ENCODE measurements at regions not wholly inside any gene's neighbourhood (a gene's known extent, or its start where the extent isn't known, plus 50 kb on each side); places are given as distances from the start of the nearest gene placed in this dataset.
A peak's percentile ranks its signal among the peaks of the same experiment; 100 is the strongest.

DNA sequence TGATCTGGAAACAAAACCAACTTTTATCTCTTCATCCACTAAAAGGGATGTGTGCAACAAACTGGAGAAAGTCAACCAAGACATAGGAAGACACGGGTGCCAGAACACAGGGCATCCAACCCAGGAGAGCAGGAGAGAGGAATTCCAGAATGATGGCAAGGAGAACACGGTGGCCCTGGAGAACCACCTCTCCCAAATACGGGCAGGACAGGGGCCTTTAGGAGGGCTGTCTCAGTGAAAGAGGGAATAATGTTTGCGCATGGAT is 93.4 kb upstream of the EGLN3 start:
- POLR2A ChIA-PET, result interaction anchor here (1.0 to 1.1 kb wide), 2 partner anchors 16 to 209 kb away, joined by 3 to 6 read pairs; no protein-coding TSS in a partner anchor
- ATAC-seq (no peak), DNase-seq (no peak)
- H3K27me3 Mint-ChIP-seq, result peaks cover under 1% of the 10 kb centered on the region
- CTCF ChIA-PET, result interaction anchor here (0.7 to 0.9 kb wide), 2 partner anchors 17 to 184 kb away, joined by 3 read pairs; no protein-coding TSS in a partner anchor
- intact Hi-C loops (cut with DNase I, micrococcal nuclease), result loop anchor here in 1 of 2 experiments (1.0 to 10.0 kb wide), 4 partner anchors 11 to 420 kb away; partner anchors contain the start of gene SPTSSA
- peak overlapping the region; percentile 87 for H3K27ac Mint-ChIP-seq
- H3K4me1 Mint-ChIP-seq, result peaks cover 41% of the 10 kb centered on the region
- H3K9me3 Mint-ChIP-seq (ENCODE audit: low read depth), result no peaks in the 10 kb centered on the region
- H3K36me3 Mint-ChIP-seq (ENCODE audit: low read depth), result no peaks in the 10 kb centered on the region
- H3K4me3 Mint-ChIP-seq, result no peak overlapping the region

DNA sequence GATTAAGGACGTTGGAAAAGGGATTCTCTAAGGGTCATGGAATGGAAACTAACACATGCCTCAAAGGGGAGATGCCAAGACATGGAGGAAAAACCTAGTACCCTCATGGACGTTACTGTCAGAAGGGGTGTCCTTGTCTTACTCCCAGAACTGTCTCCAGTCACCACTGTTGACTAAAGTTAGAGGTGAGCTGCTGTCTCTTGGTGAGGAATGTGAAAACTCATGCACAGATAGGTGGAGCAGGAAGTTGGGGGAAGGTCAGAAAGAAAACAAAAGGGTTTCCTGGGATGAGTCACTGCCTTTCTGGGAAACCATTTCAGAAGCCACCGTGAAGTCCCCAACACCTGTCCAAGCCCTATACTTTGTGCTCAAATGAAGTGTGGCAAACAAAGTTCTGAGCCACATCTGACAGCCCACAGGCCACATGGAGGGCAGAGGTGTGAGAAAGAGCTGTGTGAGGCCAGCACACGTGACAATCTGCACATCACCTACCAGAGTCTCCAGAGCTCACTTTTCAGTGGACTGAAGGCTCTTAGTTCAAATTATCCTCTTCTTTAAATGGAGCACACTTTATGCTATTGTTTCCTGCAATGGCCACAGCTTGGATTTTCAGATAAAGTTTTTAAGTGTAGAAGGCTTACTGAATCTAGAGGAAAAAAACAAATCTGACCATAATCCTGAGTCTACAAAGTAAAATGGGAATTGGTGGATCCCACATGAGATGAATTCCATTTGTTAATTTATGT is 92.9 kb upstream of the EGLN3 start:
- ChIA-PET CTCF (interaction anchor here (0.7 to 0.9 kb wide), 3 partner anchors 8 to 184 kb away, joined by 3 to 4 read pairs (median 3); no protein-coding TSS in a partner anchor), POLR2A (interaction anchor here (1.0 to 1.1 kb wide), 2 partner anchors 16 to 209 kb away, joined by 3 to 6 read pairs; no protein-coding TSS in a partner anchor)
- Mint-ChIP-seq H3K27ac (peak overlapping the region; percentile 87), H3K36me3 (ENCODE audit: low read depth) (no peaks in the 10 kb centered on the region), H3K9me3 (ENCODE audit: low read depth) (no peaks in the 10 kb centered on the region), H3K27me3 (peaks cover 1% of the 10 kb centered on the region), H3K4me3 (no peak overlapping the region), H3K4me1 (peaks cover 42% of the 10 kb centered on the region)
- peak; percentile 94 for ATAC-seq
- intact Hi-C loops (cut with DNase I, micrococcal nuclease), result loop anchor here (1.0 to 10.0 kb wide), 6 partner anchors 12 to 421 kb away; partner anchors contain the start of gene SPTSSA (in 1 of the 2)
- DNase-seq, result peak; percentile 91

DNA sequence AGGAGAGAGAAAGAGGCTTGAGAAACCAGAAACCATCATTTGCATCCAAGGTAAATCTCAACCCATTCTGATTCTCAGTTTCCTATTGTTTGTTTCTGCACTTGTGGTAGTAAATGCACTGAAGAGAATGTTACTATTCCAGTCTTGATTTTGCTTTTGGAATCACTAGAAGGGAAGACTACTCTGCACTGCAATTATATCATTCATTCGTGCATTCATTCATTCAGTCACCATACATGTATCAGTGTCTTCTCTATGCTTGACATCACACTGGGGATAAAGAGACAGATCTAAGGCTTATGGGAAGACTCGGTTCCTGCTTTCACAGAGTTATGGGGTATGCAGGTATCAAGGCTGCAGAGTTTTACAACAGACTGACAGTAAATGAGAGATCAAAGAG is 90.3 kb upstream of the EGLN3 start:
- POLR2A ChIA-PET, result no interaction called here
- DNase-seq (no peak), ATAC-seq (no peak)
- intact Hi-C loops (cut with DNase I, micrococcal nuclease), result loop anchor here in 1 of 2 experiments (5.0 to 10.0 kb wide), 3 partner anchors 171 to 424 kb away; partner anchors contain the start of gene SPTSSA
- Mint-ChIP-seq H3K27me3 (peaks cover 1% of the 10 kb centered on the region), H3K4me1 (peaks cover 32% of the 10 kb centered on the region), H3K27ac (no peak overlapping the region), H3K9me3 (ENCODE audit: low read depth) (no peaks in the 10 kb centered on the region), H3K36me3 (ENCODE audit: low read depth) (no peaks in the 10 kb centered on the region), H3K4me3 (no peak overlapping the region)
- CTCF ChIA-PET, result no interaction called here

GRCh38 chr14:34040766-34041165 is 89.9 kb upstream of the EGLN3 start:
- no peak overlapping the region for H3K27ac Mint-ChIP-seq
- ATAC-seq, result no peak
- H3K9me3 Mint-ChIP-seq (ENCODE audit: low read depth), result no peaks in the 10 kb centered on the region
- peaks cover 1% of the 10 kb centered on the region for H3K27me3 Mint-ChIP-seq
- CTCF ChIA-PET, result no interaction called here
- POLR2A ChIA-PET, result no interaction called here
- peaks cover 32% of the 10 kb centered on the region for H3K4me1 Mint-ChIP-seq
- H3K36me3 Mint-ChIP-seq (ENCODE audit: low read depth), result no peaks in the 10 kb centered on the region
- intact Hi-C loops (cut with DNase I, micrococcal nuclease), result loop anchor here in 1 of 2 experiments (5.0 to 10.0 kb wide), 3 partner anchors 172 to 424 kb away; partner anchors contain the start of gene SPTSSA
- no peak overlapping the region for H3K4me3 Mint-ChIP-seq
- DNase-seq, result no peak

DNA sequence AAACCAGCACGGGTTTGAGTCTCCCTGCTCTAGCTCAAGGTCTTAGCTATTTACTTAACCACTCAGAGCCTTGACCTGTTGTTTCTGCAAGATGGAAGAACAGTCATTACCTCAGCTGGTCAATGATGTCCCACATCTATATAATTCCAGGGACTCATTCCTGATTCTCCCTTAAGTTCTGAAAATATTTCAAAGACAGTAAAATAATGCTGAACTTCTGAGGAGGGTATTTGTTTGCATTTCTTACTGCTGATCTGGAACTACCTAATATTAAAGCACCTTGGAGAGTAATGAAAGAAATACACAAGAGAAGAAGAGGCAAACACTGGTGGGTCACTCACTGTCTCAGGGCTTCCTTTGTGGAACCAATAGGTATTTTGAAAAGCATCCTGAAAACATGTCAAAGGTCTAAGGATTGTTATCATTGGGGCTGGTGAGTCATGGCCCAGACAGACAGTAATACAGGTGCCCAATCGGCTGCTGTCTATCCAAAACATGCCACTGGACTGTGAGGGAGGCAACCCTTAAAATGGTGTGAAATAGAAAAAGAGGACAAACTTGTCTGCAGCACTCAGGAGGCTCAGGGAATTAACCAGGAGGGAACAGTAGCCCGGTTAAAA is 88.7 kb upstream of the EGLN3 start:
- ChIA-PET POLR2A (no interaction called here), CTCF (no interaction called here)
- H3K27ac Mint-ChIP-seq, result no peak overlapping the region
- intact Hi-C loops (cut with DNase I, micrococcal nuclease), result loop anchor here in 1 of 2 experiments (2.0 to 10.0 kb wide), 4 partner anchors 21 to 425 kb away; partner anchors contain the start of gene SPTSSA
- H3K27me3 Mint-ChIP-seq, result peaks cover 1% of the 10 kb centered on the region
- DNase-seq, result no peak
- ATAC-seq, result no peak
- H3K36me3 Mint-ChIP-seq (ENCODE audit: low read depth), result no peaks in the 10 kb centered on the region
- H3K4me3 Mint-ChIP-seq, result no peak overlapping the region
- peaks cover 28% of the 10 kb centered on the region for H3K4me1 Mint-ChIP-seq
- H3K9me3 Mint-ChIP-seq (ENCODE audit: low read depth), result no peaks in the 10 kb centered on the region

DNA sequence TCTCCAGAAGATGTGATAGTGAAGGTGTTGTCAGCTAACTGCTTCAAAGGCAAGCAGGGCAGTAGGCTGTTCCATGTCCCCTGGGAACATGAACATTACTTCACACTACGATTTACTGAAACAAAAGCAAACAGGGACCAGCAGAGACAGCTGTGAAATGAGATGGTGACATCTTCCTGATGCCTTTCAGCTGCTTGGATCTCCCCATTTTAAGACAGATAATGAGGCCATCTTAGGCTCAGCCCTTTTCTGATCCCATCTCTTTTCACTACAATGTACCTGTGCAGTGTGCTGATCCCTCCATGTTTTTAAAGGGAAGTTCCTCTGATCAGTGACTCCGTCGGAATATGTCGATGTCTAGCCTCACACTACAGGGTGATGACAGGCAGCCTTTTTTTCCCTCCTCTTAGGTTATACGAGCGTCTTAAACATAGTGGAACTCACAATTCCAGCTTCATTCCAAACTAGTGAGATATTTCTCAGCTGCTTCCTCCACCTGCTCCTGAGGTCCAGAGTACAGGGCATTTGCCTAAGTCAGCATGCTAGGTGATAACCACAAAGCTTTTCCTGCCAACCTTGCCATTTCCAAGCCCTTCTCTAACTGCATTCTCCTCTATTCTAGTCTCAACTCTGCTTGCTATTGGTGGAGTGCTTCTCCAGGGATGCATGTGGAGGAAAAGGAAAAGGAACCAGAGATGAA is 87.6 kb upstream of the EGLN3 start:
- Mint-ChIP-seq H3K4me3 (no peak overlapping the region), H3K27ac (no peak overlapping the region), H3K4me1 (peaks cover 17% of the 10 kb centered on the region), H3K27me3 (peaks cover 1% of the 10 kb centered on the region), H3K36me3 (ENCODE audit: low read depth) (no peaks in the 10 kb centered on the region), H3K9me3 (ENCODE audit: low read depth) (no peaks in the 10 kb centered on the region)
- CTCF ChIA-PET, result interaction anchor here (0.6 kb wide), 2 partner anchors 13 to 198 kb away, joined by 3 read pairs; no protein-coding TSS in a partner anchor
- intact Hi-C loops (cut with DNase I, micrococcal nuclease), result loop anchor here in 1 of 2 experiments (2.0 kb wide), 1 partner anchor 20 kb away; no protein-coding TSS in a partner anchor
- POLR2A ChIA-PET, result no interaction called here
- ATAC-seq (no peak), DNase-seq (no peak)

- no peak for DNase-seq
- CTCF ChIA-PET, result interaction anchor here (0.8 kb wide), 1 partner anchor 8 kb away, joined by 3 read pairs; no protein-coding TSS in a partner anchor
- intact Hi-C loops (cut with DNase I, micrococcal nuclease), result no loop called here
- H3K4me3 Mint-ChIP-seq, result no peak overlapping the region
- peaks cover 5% of the 10 kb centered on the region for H3K4me1 Mint-ChIP-seq
- no peak overlapping the region for H3K27ac Mint-ChIP-seq
- no peak for ATAC-seq
- H3K9me3 Mint-ChIP-seq (ENCODE audit: low read depth), result no peaks in the 10 kb centered on the region
- no peaks in the 10 kb centered on the region for H3K36me3 Mint-ChIP-seq (ENCODE audit: low read depth)
- H3K27me3 Mint-ChIP-seq, result peaks cover 5% of the 10 kb centered on the region
- POLR2A ChIA-PET, result no interaction called here
These were observed 85.5 kb upstream of the EGLN3 start for GRCh38 chr14:34036319-34036766.

- Mint-ChIP-seq H3K27ac (no peak overlapping the region), H3K9me3 (ENCODE audit: low read depth) (no peaks in the 10 kb centered on the region), H3K27me3 (peaks cover 6% of the 10 kb centered on the region), H3K36me3 (ENCODE audit: low read depth) (no peaks in the 10 kb centered on the region), H3K4me1 (peaks cover 3% of the 10 kb centered on the region), H3K4me3 (no peak overlapping the region)
- no peak for DNase-seq
- CTCF ChIA-PET, result interaction anchor here (0.6 to 1.0 kb wide), 2 partner anchors 8 to 65 kb away, joined by 3 to 4 read pairs; no protein-coding TSS in a partner anchor
- POLR2A ChIA-PET, result no interaction called here
- ATAC-seq, result no peak
- intact Hi-C loops (cut with DNase I, micrococcal nuclease), result no loop called here
These were observed 85.0 kb upstream of the EGLN3 start for GRCh38 chr14:34035934-34036250.

DNA sequence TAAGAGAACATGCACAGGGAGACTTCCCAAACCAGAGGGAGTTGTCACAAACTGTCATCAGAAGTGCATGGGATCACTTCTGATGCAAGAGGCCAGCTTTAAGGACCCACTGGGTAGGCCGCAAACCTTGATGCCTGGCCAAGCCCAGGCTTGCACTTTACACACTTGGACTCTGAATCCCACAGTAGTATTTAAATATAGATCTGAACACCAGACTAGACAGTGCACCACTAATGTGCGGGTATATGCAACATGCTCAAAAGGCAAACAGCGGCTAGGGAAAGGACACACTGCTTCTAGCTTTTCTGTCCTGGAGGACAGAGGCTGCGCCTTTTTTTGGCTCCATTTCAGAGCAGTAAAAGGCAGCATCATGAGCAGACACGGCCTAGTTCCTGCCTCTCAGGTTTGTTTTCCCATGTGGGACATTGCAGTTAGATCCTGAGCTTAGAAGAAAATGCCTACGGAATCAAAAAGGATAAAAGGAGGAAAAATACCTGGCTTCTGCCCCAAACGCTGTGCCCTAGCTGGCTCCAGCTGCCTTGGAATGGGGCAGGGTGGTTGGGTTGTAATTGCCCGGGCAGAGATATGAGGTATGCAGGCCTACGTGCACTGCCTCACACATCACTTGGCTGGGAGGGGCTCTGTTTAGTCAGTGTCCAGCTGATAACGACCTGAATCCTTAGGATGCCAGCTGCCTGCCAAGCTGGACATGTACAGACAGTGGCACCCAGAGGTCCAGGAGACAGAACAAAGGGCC is 84.5 kb upstream of the EGLN3 start:
- Mint-ChIP-seq H3K4me3 (no peak overlapping the region), H3K36me3 (ENCODE audit: low read depth) (no peaks in the 10 kb centered on the region), H3K27ac (no peak overlapping the region), H3K9me3 (ENCODE audit: low read depth) (no peaks in the 10 kb centered on the region), H3K27me3 (peaks cover 6% of the 10 kb centered on the region), H3K4me1 (peaks cover 3% of the 10 kb centered on the region)
- POLR2A ChIA-PET, result no interaction called here
- ATAC-seq, result no peak
- DNase-seq, result no peak
- CTCF ChIA-PET, result interaction anchor here (0.6 to 1.0 kb wide), 2 partner anchors 8 to 65 kb away, joined by 3 to 4 read pairs; no protein-coding TSS in a partner anchor
- intact Hi-C loops (cut with DNase I, micrococcal nuclease), result no loop called here

GRCh38 chr14:34034447-34035176 is 83.7 kb upstream of the EGLN3 start:
- H3K4me3 Mint-ChIP-seq, result no peak overlapping the region
- ChIA-PET CTCF (interaction anchor here (1.0 kb wide), 1 partner anchor 9 kb away, joined by 4 read pairs; no protein-coding TSS in a partner anchor), POLR2A (no interaction called here)

More at GRCh38 chr14:34034447-34035176, 83.7 kb upstream of the EGLN3 start:
- no peaks in the 10 kb centered on the region for H3K9me3 Mint-ChIP-seq (ENCODE audit: low read depth)
- intact Hi-C loops (cut with DNase I, micrococcal nuclease), result no loop called here
- H3K27ac Mint-ChIP-seq, result no peak overlapping the region
- peaks cover 3% of the 10 kb centered on the region for H3K4me1 Mint-ChIP-seq
- H3K36me3 Mint-ChIP-seq (ENCODE audit: low read depth), result no peaks in the 10 kb centered on the region
- DNase-seq (no peak), ATAC-seq (no peak)
- peaks cover 6% of the 10 kb centered on the region for H3K27me3 Mint-ChIP-seq

Data from activated CD4-positive, alpha-beta T cell treated with anti-CD3 and anti-CD28 coated beads for 36 hours (primary cell).